Activated CD4-positive, CD25-positive, alpha-beta regulatory T cell (primary cell): ENCODE measurements at regions not wholly inside any gene's neighbourhood (a gene's known extent, or its start where the extent isn't known, plus 50 kb on each side); places are given as distances from the start of the nearest gene placed in this dataset.
"Not testable (repeated sequence)": the region's sequence is repeated elsewhere in the genome, so short reads cannot be mapped to it uniquely, and the experiment has no call there.

Experiments
- DNase-seq, 4 experiments: peaks; one replicate each; lab custom pipeline; 2025; lab: John Stamatoyannopoulos, UW

DNA sequence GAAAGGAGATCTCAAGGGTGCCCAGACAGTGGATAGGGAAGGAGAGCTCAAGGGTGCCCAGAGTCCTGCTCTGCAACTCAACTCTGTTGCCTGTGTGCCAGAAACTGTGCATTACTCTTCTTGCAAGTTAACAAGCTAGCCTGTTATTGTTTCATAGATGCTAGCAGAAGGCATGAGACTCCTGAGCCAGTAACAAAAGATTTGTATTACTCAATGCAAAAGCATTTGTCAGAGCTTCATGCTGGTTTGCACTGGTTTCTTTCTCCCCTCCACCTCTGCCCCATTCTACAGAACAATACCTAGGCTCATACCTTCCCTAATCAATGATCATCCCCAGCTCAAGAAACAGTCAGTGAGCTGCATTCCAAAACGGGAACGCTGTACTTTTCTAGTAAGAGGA, 124.5 kb upstream of the NEIL3 start:
- no peak for DNase-seq

DNA sequence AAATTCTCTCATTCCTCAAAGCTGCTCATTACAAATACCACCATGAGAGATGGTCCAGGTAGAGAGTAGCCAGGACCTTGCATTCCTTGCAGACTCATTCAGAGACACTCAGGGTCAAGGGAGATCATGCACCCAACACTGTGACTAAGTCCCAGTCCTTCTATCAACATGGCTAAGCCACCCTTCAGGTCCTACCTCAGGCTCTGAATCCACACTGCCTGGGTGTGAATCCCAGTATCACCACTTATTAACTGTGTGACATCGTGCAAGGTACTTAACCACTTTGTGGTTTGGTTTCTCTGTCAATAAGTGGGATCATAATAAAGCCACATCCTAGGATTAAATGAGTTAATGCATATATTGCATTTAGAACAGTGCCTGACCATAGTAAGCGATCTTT, 124.1 kb upstream of the NEIL3 start:
- DNase-seq = no peak

DNA sequence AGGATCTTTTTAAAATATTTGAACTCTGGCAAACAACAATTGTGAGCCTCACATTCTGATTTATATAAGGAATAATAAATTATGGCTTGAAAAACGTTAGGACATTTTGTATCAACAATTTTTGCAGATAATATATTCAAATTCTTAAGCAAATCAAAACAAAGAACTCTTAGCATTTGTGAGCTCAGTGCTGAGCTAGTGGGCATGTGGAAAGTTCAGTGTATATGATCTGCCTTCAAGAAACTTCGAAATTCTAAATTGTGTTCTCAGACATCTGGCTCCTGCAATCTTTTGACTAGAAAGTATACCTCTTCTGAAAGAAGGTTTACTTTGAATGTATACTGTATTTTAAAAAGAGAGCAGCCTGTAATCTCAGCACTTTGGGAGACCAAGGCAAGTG, 122.3 kb upstream of the NEIL3 start:
- no peak for DNase-seq

DNA sequence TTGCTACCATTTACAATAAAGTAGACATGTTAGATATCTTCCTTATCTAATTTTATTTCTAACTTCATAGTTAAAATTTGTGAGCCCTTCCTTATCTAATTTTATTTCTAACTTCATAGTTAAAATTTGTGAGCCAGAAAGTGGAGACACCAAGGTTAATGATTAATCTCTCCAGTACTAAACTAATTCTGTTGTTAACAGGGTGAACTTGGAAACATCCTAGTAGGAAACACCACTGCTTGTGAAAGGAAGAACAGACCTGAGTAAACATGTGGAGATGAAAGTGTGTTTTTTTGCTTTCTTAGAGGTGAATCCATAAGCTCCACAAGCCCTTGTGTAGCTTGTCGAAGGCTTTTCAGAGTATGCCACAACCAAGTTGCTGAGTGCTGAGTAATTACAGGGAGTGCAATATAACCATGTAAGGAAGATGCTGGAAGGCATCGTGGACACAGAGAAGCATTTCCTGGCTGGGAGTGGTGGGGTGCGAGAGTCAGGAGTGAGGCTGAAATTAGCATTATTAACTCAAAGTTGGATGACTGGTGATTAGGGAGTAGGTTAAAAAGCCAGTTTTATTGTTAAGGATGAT, 118.6 kb upstream of the NEIL3 start:
- DNase-seq = no peak

DNA sequence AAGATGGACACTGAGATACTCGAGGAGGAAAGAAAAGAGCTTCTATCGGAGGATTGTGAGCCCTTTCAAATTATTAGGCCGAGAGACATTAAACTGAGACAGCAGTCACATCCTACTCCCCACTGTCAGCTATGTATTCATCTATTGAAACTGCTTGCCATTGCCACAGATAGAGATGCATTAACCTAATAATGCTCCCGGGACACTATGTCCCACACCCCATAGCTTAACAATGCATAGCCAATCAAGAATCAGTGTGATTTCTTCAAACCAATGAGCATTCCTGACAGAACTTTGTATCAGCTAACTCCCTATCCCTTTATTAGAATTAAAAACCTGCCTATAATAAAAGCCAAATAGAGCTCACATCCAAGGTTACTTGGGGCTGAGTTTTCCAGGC, 118.1 kb upstream of the NEIL3 start:
- DNase-seq = no peak

DNA sequence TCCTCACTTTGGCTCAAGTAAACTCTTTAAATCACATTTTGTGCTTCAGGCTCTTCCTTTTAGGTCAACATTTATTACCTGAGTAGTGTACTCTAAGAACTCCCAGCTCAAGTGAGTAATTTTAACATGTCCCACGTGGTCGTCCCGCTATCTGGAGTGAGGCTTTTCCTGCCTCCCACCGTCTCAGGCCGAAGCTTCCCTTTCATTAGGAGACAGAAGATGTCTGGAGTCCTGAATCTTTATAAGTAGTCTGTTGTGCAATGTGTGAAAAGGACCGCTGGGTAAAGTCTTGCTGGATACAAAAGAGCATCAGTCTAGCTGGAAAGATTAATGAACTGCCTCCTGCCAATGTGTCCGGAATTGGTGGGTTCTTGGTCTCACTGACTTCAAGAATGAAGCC, 117.7 kb upstream of the NEIL3 start:
- DNase-seq = no peak

DNA sequence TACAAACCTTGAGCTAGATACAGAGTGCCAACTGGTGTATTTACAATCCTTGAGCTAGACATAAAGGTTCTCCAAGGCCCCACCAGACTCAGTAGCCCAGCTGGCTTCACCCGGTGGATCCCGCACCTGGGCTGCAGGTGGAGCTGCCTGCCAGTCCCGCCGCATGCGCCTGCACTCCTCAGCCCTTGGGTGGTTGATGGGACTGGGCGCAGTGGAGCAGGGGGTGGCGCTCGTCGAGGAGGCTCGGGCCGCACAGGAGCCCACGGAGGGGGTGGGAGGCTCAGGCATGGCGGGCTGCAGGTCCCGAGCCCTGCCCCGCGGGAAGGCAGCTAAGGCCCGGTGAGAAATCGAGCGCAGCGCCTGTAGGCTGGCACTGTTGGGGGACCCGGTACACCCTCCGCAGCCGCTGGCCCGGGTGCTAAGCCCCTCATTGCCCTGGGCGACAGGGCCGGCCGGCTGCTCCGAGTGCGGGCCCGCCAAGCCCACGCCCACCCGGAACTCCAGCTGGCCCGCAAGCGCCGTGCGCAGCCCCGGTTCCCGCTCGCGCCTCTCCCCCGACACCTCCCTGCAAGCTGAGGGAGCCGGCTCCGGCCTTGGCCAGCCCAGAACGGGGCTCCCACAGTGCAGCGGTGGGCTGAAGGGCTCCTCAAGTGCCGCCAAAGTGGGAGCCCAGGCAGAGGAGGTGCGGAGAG, 116.5 kb upstream of the NEIL3 start:
- not testable (repeated sequence) for DNase-seq

DNA sequence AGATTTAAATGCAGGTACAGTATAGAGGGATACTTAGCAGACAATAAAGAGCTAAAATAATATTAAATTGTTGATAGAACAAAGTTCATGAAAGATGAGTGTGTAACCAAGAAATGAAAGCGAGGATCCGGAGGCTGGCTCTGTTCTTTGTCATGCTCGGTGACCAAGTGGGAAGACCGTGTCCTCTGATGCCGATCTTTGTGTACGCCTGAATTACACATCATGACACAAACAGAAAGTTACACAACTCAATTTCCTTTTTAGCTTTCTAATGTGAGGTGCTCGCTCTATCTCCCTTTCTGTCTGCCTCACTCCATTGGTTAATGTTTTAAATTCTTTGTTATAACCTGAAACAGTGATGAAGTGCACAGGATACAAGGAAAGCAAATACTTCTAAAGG, 114.8 kb upstream of the NEIL3 start:
- no peak for DNase-seq

DNA sequence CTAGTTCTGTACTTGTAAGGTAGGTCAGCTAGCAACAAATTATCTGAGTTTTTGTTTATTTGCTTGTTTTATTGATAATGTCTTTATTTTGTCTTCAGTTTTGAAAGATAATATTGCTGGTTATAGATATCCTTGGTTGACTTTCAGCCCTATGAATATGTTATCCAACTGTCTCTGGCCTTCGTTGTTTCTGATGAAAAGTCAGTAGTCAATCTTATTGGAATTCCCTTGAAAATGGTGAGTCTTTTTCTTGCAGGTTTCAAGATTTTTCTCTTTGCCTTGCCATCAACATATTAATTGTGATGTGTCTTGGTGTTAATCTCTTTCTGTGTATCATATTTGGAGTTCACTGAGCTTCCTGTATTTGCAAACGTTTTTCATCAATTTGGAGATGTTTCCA, 113.1 kb upstream of the NEIL3 start:
- DNase-seq = no peak

DNA sequence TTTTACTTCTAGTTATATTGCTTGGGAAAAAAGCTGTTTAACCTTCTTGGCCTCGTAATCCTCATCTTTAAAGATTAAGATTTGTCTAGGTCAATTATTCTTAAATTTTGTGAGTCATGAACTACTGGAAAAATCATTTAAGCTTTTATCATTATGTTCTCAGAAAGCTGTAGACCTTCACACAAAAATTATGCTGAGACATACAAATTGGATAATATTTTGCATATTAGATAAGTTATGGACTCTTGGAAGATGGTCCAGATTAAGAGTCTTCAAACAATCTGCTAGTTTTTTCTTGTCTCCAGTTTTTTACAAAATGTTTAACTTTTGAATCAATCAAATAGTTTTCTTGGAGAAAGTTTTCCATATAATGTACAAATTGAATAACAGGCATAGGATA, 108.1 kb upstream of the NEIL3 start:
- no peak for DNase-seq

DNA sequence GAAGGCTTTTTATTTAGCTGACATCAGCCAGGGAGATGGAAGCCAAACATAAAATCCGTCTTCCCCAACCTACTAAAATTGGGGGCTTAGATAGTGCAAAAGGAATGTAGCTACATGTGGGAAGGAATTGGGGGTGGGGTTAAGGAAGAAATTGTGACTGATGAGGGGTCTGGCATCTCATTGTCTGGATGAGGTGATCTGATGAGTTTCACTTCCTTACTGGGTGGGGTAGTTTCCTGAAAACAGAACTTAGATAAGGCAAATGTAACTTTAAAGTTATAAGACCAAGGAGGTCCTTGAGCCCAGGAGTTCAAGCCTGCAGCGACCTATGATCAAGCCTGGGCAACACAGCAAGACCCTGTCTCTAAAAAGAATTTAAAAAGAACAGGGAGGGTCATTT, 105.5 kb upstream of the NEIL3 start:
- DNase-seq = no peak

DNA sequence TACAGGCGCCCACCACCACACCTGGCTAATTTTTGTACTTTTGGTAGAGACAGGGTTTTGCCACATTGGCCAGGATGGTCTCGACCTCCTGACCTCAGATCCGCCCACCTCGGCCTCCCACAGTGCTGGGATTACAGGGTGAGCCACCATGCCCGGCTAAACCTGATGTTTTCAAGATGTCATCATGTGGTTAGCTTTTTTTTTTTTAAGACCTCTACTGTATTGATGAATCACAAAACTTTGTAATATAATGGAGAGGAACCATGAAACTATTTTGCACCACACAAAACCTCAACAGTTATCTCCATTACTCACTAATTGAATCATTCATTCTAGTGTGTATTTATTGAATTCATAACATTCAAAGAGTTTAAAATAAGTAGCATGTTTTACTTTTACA, 94.7 kb upstream of the NEIL3 start:
- DNase-seq = no peak

DNA sequence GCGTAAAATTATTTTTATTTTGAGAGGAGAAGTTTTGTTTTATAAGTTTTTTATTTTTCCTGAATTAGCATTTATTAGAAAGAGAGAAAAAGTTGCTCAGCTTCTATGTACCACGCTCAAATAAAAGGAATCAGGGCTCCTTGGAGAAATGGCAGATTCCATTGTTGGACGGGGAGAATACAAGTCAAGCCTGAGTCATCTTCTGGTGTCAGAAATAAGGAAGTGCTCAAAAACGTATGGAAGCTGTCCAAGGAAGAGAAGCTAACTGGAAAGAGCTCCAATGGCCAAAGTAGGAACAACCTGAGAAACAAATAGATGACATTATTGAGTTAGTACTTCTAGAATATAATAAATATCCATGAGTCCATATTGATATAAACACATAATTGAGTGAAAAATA, 89.3 kb upstream of the NEIL3 start:
- DNase-seq = no peak

DNA sequence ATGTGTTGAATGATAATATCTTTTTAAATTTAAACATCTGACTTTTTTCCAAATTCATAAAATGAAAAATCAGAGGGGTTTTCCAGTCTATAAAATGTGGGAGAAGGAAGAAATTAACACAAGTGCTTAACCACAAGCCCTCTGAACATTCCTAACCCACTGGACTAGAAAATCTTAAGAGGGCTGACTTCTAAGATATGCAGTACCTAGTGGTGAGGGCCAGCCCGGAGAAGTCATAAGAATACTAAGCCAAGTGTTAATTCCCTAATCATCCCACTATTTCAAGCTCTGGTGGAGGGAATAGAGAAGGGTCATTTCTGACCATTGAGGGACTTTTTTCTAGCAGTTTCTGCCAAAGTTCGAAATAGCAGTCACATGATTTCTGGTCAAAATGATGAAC, 86.9 kb upstream of the NEIL3 start:
- DNase-seq = no peak

DNA sequence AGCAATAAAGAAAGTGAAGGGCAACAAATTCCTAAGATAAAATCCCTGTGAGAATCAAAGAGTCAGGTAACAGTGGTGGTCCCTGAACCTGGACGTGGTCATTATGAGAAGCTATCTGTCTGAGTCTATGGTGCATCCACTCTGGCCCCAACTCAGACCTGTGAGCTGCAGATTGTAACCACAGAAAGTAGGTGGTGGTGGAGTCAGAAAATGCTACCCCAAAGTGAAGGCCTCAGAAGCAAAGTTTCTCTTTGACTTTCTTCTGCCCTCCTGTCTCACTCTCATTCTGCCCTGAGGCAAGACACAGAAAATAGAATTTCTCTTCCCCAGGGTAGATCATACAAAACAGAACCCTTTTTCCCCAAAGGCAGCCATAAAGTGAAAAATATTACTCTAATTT, 84.1 kb upstream of the NEIL3 start:
- no peak for DNase-seq

DNA sequence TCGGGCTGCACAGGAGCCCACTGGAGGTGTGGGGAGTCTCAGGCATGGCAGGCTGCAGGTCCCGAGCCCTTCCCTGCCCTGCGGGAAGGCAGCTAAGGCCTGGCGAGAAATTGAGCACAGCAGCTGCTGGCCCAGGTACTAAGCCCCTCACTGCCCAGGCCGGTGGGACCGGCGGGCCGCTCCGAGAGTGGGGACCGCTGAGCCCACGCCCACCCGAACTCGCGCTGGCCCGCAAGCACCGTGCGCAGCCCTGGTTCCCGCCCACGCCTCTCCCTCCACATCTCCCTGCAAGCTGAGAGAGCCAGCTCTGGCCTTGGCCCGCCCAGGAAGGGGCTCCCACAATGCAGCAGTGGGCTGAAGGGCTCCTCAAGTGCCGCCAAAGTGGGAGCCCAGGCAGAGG, 82.0 kb upstream of the NEIL3 start:
- DNase-seq = no peak

DNA sequence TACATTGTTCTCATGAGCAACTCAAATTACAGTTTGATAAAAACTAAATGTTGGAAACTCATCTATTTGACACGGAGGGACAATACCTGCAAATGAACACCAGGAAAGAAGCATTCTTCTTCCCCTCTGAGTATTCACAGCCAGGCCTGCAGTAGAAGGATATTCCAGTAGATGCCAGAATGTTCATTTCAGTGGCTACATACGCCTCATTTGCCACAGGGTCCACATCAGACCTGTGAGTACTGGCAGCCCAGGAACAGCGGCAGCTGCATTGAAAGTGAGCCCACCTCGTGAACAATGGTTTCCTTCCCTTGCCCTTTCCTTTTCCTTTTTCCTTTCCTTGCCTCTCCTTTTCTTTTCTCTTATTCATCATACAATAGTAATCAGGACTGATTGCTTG, 81.1 kb upstream of the NEIL3 start:
- no peak for DNase-seq

DNA sequence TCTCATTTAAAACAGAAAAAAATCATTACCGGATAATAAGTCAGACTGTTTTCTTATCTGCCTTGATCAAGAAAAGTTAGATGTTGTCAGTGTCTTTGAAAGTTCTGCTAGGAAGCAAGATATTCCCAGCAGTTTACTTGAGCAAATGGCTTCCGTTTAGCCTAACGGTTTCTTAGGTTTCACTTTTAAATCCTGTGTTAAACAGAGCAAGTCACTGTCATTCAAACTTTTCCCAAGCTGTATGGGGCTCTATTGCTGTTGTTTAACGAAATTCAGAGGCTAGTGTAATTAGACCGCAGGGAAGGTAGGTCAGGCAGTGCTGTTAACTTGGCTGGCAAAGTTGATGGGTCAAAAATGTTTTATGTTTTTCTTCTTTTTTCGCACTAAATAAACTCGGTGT, 80.3 kb upstream of the NEIL3 start:
- DNase-seq = no peak

DNA sequence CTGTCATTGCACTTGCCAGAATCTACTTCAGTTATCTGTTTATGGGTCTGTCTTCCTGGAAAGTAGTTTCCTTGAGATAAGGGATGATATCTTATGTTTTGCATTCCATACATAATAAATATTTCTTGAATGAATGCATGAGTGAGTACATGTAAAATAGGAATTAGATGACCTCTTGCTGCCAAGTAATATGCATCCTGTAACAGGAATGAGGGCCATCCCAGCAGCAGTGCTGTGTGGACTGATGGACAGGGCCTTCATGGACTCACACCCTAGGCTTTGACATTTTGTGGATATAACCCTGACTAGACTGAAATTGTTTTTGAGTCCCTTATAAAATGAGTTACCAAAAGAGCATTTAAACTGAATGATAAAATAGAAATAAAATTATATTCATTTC, 77.2 kb upstream of the NEIL3 start:
- no peak for DNase-seq

DNA sequence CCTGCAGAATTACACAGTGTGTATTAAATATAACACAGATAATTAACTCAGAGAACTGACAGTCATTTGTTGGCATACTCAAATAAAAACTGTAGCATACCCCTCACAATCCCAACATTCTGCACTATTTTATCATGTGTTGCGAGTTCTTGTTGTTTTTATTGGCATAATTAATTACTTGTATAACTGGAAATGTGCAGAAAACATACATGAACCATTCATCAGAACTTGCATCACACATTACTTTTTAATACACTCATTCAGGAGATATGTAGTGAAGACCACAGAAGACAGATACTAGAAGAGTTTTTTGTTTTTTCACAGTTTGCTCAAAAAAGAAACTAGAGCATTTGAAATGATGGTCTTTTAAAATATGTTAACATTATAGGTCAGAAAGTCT, 74.6 kb upstream of the NEIL3 start:
- DNase-seq = no peak

DNA sequence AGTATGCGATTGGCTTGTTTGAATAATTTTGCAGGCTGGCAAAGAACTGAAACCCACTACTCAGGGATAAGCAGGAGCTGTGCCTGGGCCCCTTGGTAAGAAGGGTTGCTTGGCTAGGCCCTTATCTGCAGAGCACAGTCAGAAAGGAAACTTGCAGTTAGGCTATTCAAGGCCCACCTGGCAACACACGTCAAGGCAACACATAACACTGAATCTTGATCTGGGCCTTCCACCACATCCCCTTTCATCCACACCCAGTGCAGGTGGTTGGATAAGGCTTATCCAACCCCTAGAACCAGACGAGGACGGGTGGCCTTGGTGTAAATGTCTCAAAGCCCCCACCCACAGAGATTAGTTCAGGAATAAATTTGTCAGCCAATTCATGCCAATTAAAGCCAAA, 72.8 kb upstream of the NEIL3 start:
- no peak for DNase-seq

DNA sequence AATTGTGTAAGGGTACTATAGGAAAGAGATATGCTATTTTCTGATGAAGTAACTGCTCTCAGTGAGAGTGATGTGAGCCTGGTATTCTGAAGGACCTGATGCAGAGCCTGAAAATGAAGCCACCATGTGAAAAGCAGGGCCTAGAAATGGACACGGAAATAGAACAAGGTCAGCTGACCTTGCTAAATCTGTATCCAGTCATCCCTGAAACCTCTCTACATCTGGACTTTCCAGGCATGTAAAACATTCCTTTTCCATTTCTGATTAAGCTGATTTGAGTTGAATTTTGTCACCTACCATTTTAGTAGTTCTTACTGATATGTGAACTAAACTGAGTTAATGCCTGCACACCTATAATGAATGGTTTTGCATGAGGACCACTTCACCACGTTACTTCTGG, 72.4 kb upstream of the NEIL3 start:
- DNase-seq = no peak

DNA sequence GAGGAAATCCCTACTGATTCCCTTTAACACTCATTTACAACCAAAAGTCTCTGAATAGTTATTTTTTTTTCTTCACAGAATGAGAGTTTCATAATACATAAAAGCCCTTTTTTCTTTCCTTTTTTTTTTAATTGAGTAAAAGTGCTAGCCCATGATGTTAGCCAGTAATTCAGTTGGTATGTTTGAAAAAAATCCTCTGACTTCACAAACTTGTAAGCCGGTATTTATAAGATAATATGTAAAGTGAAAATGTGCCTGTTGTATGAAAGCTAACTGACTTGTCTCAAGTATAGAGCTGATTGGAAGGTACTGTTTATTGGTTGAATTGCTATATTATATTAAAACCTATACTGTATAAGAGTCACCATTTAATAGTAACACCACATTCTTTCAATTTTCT, 70.2 kb upstream of the NEIL3 start:
- DNase-seq = no peak

DNA sequence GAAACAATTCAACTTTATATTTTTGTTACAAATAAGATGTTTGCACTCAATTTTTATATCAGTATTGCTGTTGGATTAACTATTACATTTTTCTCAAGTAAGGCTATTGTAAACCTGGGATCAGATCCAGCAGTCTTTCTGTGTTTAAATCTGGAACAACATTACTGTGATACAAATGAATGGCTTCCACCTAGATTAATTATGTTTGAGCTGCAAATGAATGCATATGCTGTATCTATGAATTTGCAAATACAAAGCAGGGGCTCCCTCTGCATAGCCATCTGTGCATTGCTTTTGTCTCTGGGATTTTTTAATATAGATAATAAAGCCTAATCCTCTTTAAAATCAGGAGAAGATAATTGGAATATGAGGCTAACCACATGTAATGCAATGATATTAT, 69.8 kb upstream of the NEIL3 start:
- no peak for DNase-seq
